Caco-2 (cell line): ENCODE measurements at regions not wholly inside any gene's neighbourhood (a gene's known extent, or its start where the extent isn't known, plus 50 kb on each side); places are given as distances from the start of the nearest gene placed in this dataset.

Source experiments
- BruUV-seq: library from RNA; stranded (reverse); fragments of 400-500 nt; replicated peaks from 2 replicates; lab custom pipeline; 2021; lab: Mats Ljungman, UMichigan
- CTCF ChIA-PET: fragments of 300-600 bp; sonication (Branson Sonifier 250); formaldehyde crosslinking; loops from one replicate; lab custom pipeline; 2022; ENCODE audit warnings: antibody characterized with exemption; lab: Charles Lee
- POLR2A ChIA-PET: fragments of 300-600 bp; sonication (Branson Sonifier 250); formaldehyde crosslinking; loops from one replicate; lab custom pipeline; 2022; ENCODE audit warnings: antibody characterized with exemption; lab: Charles Lee
- DNase-seq, 2 experiments: peaks; one replicate each; pipeline versions ENCODE4 v3.0.0 to v3.0.0-alpha.2; 2020 to 2022
- H3K27me3 ChIP-seq: replicated peaks from 2 replicates; pipeline ENCODE4 v1.6.0; 2011; ENCODE audit warnings: low read length; ENCODE audit not compliant: control insufficient read depth, insufficient read depth
- H3K36me3 ChIP-seq: 2 replicates; pipeline ENCODE4 v1.5.1; 2011; ENCODE audit warnings: low read length; ENCODE audit not compliant: control insufficient read depth, insufficient read depth
- H3K4me1 ChIP-seq: fragments of 250-450 bp; sonication (Bioruptor Pico); 2 replicates; pipeline ENCODE4 v1.5.1; 2020; ENCODE audit warnings: mild to moderate bottlenecking
- H3K4me3 ChIP-seq: 2 replicates; pipeline ENCODE4 v1.5.1; 2011; ENCODE audit warnings: low read depth, mild to moderate bottlenecking, control low read depth, low read length
- H3K9me3 ChIP-seq: fragments of 250-450 bp; sonication (Bioruptor Pico); 2 replicates; pipeline ENCODE4 v1.5.1; 2020; ENCODE audit warnings: mild to moderate bottlenecking, moderate library complexity
- H3K27ac Mint-ChIP-seq: one replicate; pipeline ENCODE4 v1.8.0; 2022; ENCODE audit warnings: mixed read lengths; ENCODE audit not compliant: unreplicated experiment
- H3K27me3 Mint-ChIP-seq: one replicate; pipeline ENCODE4 v1.8.0; 2022; ENCODE audit warnings: mixed read lengths; ENCODE audit not compliant: insufficient read depth, unreplicated experiment
- H3K36me3 Mint-ChIP-seq: one replicate; pipeline ENCODE4 v1.8.0; 2022; ENCODE audit warnings: mild to moderate bottlenecking, mixed read lengths; ENCODE audit not compliant: insufficient read depth, unreplicated experiment
- H3K4me1 Mint-ChIP-seq: one replicate; pipeline ENCODE4 v1.8.0; 2022; ENCODE audit warnings: low read depth, mixed read lengths; ENCODE audit not compliant: unreplicated experiment
- H3K4me3 Mint-ChIP-seq: one replicate; pipeline ENCODE4 v1.8.0; 2022; ENCODE audit warnings: mild to moderate bottlenecking, moderate library complexity, mixed read lengths; ENCODE audit not compliant: unreplicated experiment
- H3K9me3 Mint-ChIP-seq: one replicate; pipeline ENCODE4 v1.8.0; 2022; ENCODE audit warnings: mixed read lengths; ENCODE audit not compliant: unreplicated experiment
- CTCF ChIP-seq, 2 experiments: fragments of 200-600 bp in 1 of 2; IDR thresholded peaks; 1 replicate in 1 of 2; 2 replicates in 1 of 2; pipeline versions ENCODE4 v1.5.1 to v1.8.0; 2011 to 2022; ENCODE audit warnings: antibody characterized with exemption in 1 of 2, control low read depth in 1 of 2, inconsistent platforms in 1 of 2, low read depth in 1 of 2, low read length in 1 of 2, mild to moderate bottlenecking in 1 of 2, moderate library complexity in 1 of 2; ENCODE audit not compliant: insufficient read depth in 1 of 2, severe bottlenecking in 1 of 2, unreplicated experiment in 1 of 2
- intact Hi-C: fragments of 100-400 bp; cut with micrococcal nuclease; formaldehyde crosslinking; loops from one replicate; pipeline ENCODE4 v1.10.0; 2022; ENCODE audit not compliant: unreplicated experiment

GRCh38 chr18:34370704-34371395, 146.1 kb upstream of the NOL4 start:
- no peaks in the 10 kb centered on the region for H3K36me3 Mint-ChIP-seq
- TF ChIP-seq CTCF (IDR thresholded peaks at IDR 0.05; ENCODE audit: insufficient read depth in 1 of 2, low read depth in 1 of 2, low read length in 1 of 2, severe bottlenecking in 1 of 2, unreplicated experiment in 1 of 2), result no peak
- intact Hi-C loops, result no loop called here
- Histone ChIP-seq H3K36me3 (no peaks in the 10 kb centered on the region), H3K4me1 (no peaks in the 10 kb centered on the region), H3K4me3 (no peak overlapping the region), H3K9me3 (no peaks in the 10 kb centered on the region), H3K27me3 (no peaks in the 10 kb centered on the region)
- DNase-seq, result no peak
- peaks cover 6% of the 10 kb centered on the region for H3K27me3 Mint-ChIP-seq
- no peaks in the 10 kb centered on the region for H3K4me1 Mint-ChIP-seq
- POLR2A ChIA-PET, result no interaction called here
- no peak overlapping the region for H3K4me3 Mint-ChIP-seq
- CTCF ChIA-PET, result no interaction called here
- no peak overlapping the region for H3K27ac Mint-ChIP-seq
- no peaks in the 10 kb centered on the region for H3K9me3 Mint-ChIP-seq
- BruUV-seq, result no TSS peak

- intact Hi-C loops, result no loop called here
- ChIA-PET POLR2A (no interaction called here), CTCF (no interaction called here)
- no peaks in the 10 kb centered on the region for H3K4me1 Mint-ChIP-seq
- no TSS peak for BruUV-seq
- no peak for DNase-seq
- H3K4me1 ChIP-seq, result no peaks in the 10 kb centered on the region
- H3K36me3 ChIP-seq, result no peaks in the 10 kb centered on the region
- no peaks in the 10 kb centered on the region for H3K9me3 ChIP-seq
- H3K27me3 ChIP-seq, result no peaks in the 10 kb centered on the region
- no peak overlapping the region for H3K4me3 Mint-ChIP-seq
- H3K9me3 Mint-ChIP-seq, result no peaks in the 10 kb centered on the region
- H3K27me3 Mint-ChIP-seq, result peaks cover 2% of the 10 kb centered on the region
- H3K4me3 ChIP-seq, result no peak overlapping the region
- no peak overlapping the region for H3K27ac Mint-ChIP-seq
- TF ChIP-seq CTCF (IDR thresholded peaks at IDR 0.05; ENCODE audit: insufficient read depth in 1 of 2, low read depth in 1 of 2, low read length in 1 of 2, severe bottlenecking in 1 of 2, unreplicated experiment in 1 of 2), result no peak
- no peaks in the 10 kb centered on the region for H3K36me3 Mint-ChIP-seq
Measured at GRCh38 chr18:34380326-34380725, 155.6 kb upstream of the NOL4 start.

- Mint-ChIP-seq H3K36me3 (no peaks in the 10 kb centered on the region), H3K4me3 (no peak overlapping the region), H3K27ac (no peak overlapping the region), H3K4me1 (no peaks in the 10 kb centered on the region), H3K9me3 (no peaks in the 10 kb centered on the region), H3K27me3 (no peaks in the 10 kb centered on the region)
- intact Hi-C loops, result no loop called here
- ChIA-PET POLR2A (no interaction called here), CTCF (no interaction called here)
- Histone ChIP-seq H3K4me1 (no peaks in the 10 kb centered on the region), H3K9me3 (no peaks in the 10 kb centered on the region), H3K27me3 (no peaks in the 10 kb centered on the region), H3K36me3 (no peaks in the 10 kb centered on the region), H3K4me3 (no peak overlapping the region)
- no TSS peak for BruUV-seq
- no peak for DNase-seq
- TF ChIP-seq CTCF (IDR thresholded peaks at IDR 0.05; ENCODE audit: insufficient read depth in 1 of 2, low read depth in 1 of 2, low read length in 1 of 2, severe bottlenecking in 1 of 2, unreplicated experiment in 1 of 2), result no peak
Measured at GRCh38 chr18:34385311-34385710, 160.6 kb upstream of the NOL4 start.
